GM18499 (cell line): ENCODE measurements at regions not wholly inside any gene's neighbourhood (a gene's known extent, or its start where the extent isn't known, plus 50 kb on each side); places are given as distances from the start of the nearest gene placed in this dataset.
A peak's percentile ranks its signal among the peaks of the same experiment; 100 is the strongest.

Experiments used
- ATAC-seq: cut with Tn5 transposase; IDR thresholded peaks from one replicate; pipeline ENCODE4 v1.9.1; 2021; ENCODE audit warnings: moderate number of reproducible peaks; ENCODE audit not compliant: insufficient read depth, unreplicated experiment

GRCh38 chr13:76552041-76552772, 334.0 kb downstream of the KCTD12 start:
- ATAC-seq: no peak

GRCh38 chr13:76542176-76542575, 344.0 kb downstream of the KCTD12 start:
- ATAC-seq: no peak

GRCh38 chr13:76538004-76538403, 348.2 kb downstream of the KCTD12 start:
- no peak for ATAC-seq

GRCh38 chr13:76533251-76533650, 353.0 kb downstream of the KCTD12 start:
- no peak for ATAC-seq

GRCh38 chr13:76527041-76527440, 359.2 kb downstream of the KCTD12 start:
- ATAC-seq: no peak

- ATAC-seq: peak; percentile 80
Observed at GRCh38 chr13:76523740-76524340, 362.4 kb downstream of the KCTD12 start.

- no peak for ATAC-seq
Observed at GRCh38 chr13:76522083-76522755, 364.0 kb downstream of the KCTD12 start.

GRCh38 chr13:76519685-76520084, 366.5 kb downstream of the KCTD12 start:
- ATAC-seq: no peak

GRCh38 chr13:76516586-76516985, 369.6 kb downstream of the KCTD12 start:
- ATAC-seq: no peak

GRCh38 chr13:76516013-76516412, 370.2 kb downstream of the KCTD12 start:
- ATAC-seq: no peak

- ATAC-seq: no peak
Observed at GRCh38 chr13:76512721-76513145, 373.5 kb downstream of the KCTD12 start.

GRCh38 chr13:76505437-76505836, 380.8 kb downstream of the KCTD12 start:
- ATAC-seq: no peak

GRCh38 chr13:76503766-76504165, 382.4 kb downstream of the KCTD12 start:
- no peak for ATAC-seq

GRCh38 chr13:76503291-76503690, 382.9 kb downstream of the KCTD12 start:
- no peak for ATAC-seq

- ATAC-seq: no peak
Observed at GRCh38 chr13:76500894-76501293, 385.3 kb downstream of the KCTD12 start.

- ATAC-seq: no peak
Observed at GRCh38 chr13:76499891-76500290, 386.3 kb downstream of the KCTD12 start.

GRCh38 chr13:76489274-76489673, 396.9 kb downstream of the KCTD12 start:
- ATAC-seq: no peak

GRCh38 chr13:76481738-76482137, 404.5 kb downstream of the KCTD12 start:
- ATAC-seq: no peak

GRCh38 chr13:76474966-76475365, 411.2 kb downstream of the KCTD12 start:
- no peak for ATAC-seq

GRCh38 chr13:76474356-76474755, 411.8 kb downstream of the KCTD12 start:
- no peak for ATAC-seq

GRCh38 chr13:76473552-76474134, 412.6 kb downstream of the KCTD12 start:
- peak; percentile 98 for ATAC-seq
